HUES64 (cell line): ENCODE measurements at regions not wholly inside any gene's neighbourhood (a gene's known extent, or its start where the extent isn't known, plus 50 kb on each side); places are given as distances from the start of the nearest gene placed in this dataset.

Experiments
- H3K27ac ChIP-seq: 2 replicates; pipeline ENCODE4 v1.7.0; 2013; ENCODE audit warnings: low read depth, low read length, inconsistent platforms
- H3K27me3 ChIP-seq: 2 replicates; pipeline ENCODE4 v1.6.1; 2013; ENCODE audit warnings: mild to moderate bottlenecking, low read length; ENCODE audit not compliant: insufficient read depth
- H3K36me3 ChIP-seq: 2 replicates; pipeline ENCODE4 v1.6.1; 2013; ENCODE audit warnings: mild to moderate bottlenecking, low read length; ENCODE audit not compliant: insufficient read depth
- H3K4me1 ChIP-seq: 2 replicates; pipeline ENCODE4 v1.6.1; 2013; ENCODE audit warnings: mild to moderate bottlenecking, low read length, moderate library complexity; ENCODE audit not compliant: insufficient read depth
- H3K4me3 ChIP-seq: 2 replicates; pipeline ENCODE4 v1.5.1; 2013; ENCODE audit warnings: mild to moderate bottlenecking, low read length, moderate library complexity
- H3K9ac ChIP-seq: 2 replicates; pipeline ENCODE4 v1.6.1; 2013; ENCODE audit warnings: mild to moderate bottlenecking, low read depth, low read length
- H3K9me3 ChIP-seq: 2 replicates; pipeline ENCODE4 v1.6.1; 2013; ENCODE audit warnings: low read depth, low read length; ENCODE audit not compliant: insufficient read depth
- WGBS: fragments of 150-250, 120-280 bp; methylation state at CpG from one replicate; pipeline ENCODE4 v1.1.7; 2013; ENCODE audit warnings: missing lambda C conversion rate; 5-methylcytosine and 5-hydroxymethylcytosine counted together

DNA sequence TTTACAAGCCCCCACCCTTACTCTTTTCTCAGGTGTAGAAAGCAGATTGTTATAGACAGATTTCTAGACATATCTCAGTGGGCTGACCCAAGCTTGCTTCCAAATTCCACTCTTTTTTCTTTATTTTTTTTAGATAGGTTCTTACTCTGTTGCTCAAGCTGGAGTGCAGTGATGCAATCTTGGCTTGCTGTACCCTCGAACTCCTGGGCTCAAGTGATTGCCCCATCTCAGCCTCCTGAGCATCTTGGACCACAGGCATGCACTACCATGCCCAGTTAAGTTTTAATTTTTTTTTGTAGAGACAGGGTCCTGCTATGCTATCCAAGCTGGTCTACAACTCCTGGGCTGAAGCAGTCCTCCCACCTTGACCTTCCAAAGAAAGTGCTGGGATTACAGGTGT is 53.5 kb upstream of the ADAMTS9 start:
- H3K9me3 ChIP-seq, result no peaks in the 10 kb centered on the region
- H3K4me3 ChIP-seq, result no peak overlapping the region
- 92% methylated on average over 1 of the region's 1 CpG for WGBS
- no peaks in the 10 kb centered on the region for H3K36me3 ChIP-seq
- H3K9ac ChIP-seq, result no peak overlapping the region
- H3K4me1 ChIP-seq, result peaks cover 11% of the 10 kb centered on the region
- no peaks in the 10 kb centered on the region for H3K27me3 ChIP-seq
- no peak overlapping the region for H3K27ac ChIP-seq

GRCh38 chr3:64739971-64740631 is 52.3 kb upstream of the ADAMTS9 start:
- Histone ChIP-seq H3K4me3 (no peak overlapping the region), H3K36me3 (no peaks in the 10 kb centered on the region), H3K9ac (no peak overlapping the region), H3K4me1 (peaks cover 11% of the 10 kb centered on the region), H3K27me3 (no peaks in the 10 kb centered on the region), H3K27ac (no peak overlapping the region), H3K9me3 (no peaks in the 10 kb centered on the region)
- WGBS, result 92% methylated on average over 11 of the region's 11 CpGs
